ENCODE measurements at regions not wholly inside any gene's neighbourhood (a gene's known extent, or its start where the extent isn't known, plus 50 kb on each side); places are given as distances from the start of the nearest gene placed in this dataset.

- WGBS, 2 experiments (ENCODE audit: extremely low coverage in 2 of 2, insufficient read length in 1 of 2): 33% methylated on average over 1 of the region's 6 CpGs; no CpG with 5 or more reads in 1 of the 2 experiments
- no peak for ATAC-seq (ENCODE audit: low read depth)
- peaks cover 5% of the 10 kb centered on the region; the same call in 1 of the 2 replicates for H3K9me3 ChIP-seq (ENCODE audit: control insufficient read depth, insufficient read depth, low read length)
These were observed 323.1 kb downstream of the CDH26 start for GRCh38 chr20:60281295-60281694.

More at GRCh38 chr20:60281295-60281694, 323.1 kb downstream of the CDH26 start:
- dilution Hi-C loops (cut with HindIII; ENCODE audit: low sequenced_read_pairs, unreplicated experiment): no loop called here
- Histone ChIP-seq H4K8ac (ENCODE audit: low read depth in 2 of 2, low read length in 2 of 2) (no peak overlapping the region), H3K27me3 (ENCODE audit: control insufficient read depth, insufficient read depth, low read length) (no peaks in the 10 kb centered on the region), H3K18ac (ENCODE audit: low read depth, low read length) (no peak overlapping the region), H3K4me3 (ENCODE audit: insufficient read depth, low read depth, low read length) (no peak overlapping the region), H3K4me1 (ENCODE audit: control insufficient read depth, insufficient read depth, low read length) (no peaks in the 10 kb centered on the region), H3K4ac (ENCODE audit: low read depth, low read length) (no peak overlapping the region), H4K5ac (ENCODE audit: low read depth, low read length) (no peak overlapping the region), H2AK5ac (ENCODE audit: low read depth, low read length) (no peak overlapping the region), H2AFZ (replicated peaks; ENCODE audit: low read length, poor library complexity) (no peak overlapping the region), H2BK120ac (ENCODE audit: low read depth, low read length) (no peak overlapping the region), H2BK5ac (ENCODE audit: low read depth, low read length, poor library complexity, severe bottlenecking) (no peak overlapping the region), H3K79me1 (ENCODE audit: low read depth in 1 of 2, low read length in 2 of 2) (no peaks in the 10 kb centered on the region), H3K9me1 (ENCODE audit: insufficient read depth, low read length) (no peaks in the 10 kb centered on the region), H3K9ac (ENCODE audit: low read depth, low read length) (no peak overlapping the region), H3K4me2 (ENCODE audit: low read depth, low read length) (no peak overlapping the region), H3K14ac (replicated peaks; ENCODE audit: low read depth, low read length) (no peak overlapping the region), H3K56ac (ENCODE audit: extremely low read depth, insufficient read depth, low read length) (no peak overlapping the region), H4K91ac (ENCODE audit: insufficient read depth, low read depth, low read length) (no peak overlapping the region), H2BK20ac (ENCODE audit: low read depth, low read length) (no peak overlapping the region), H3K27ac (ENCODE audit: insufficient read depth, low read length) (no peak overlapping the region), H3K36me3 (ENCODE audit: control insufficient read depth, insufficient read depth, low read length) (no peaks in the 10 kb centered on the region), H2BK15ac (ENCODE audit: low read depth, low read length) (no peak overlapping the region), H3K23ac (ENCODE audit: low read depth, low read length) (no peak overlapping the region), H2AK9ac (replicated peaks; ENCODE audit: low read depth, low read length, poor library complexity) (no peak overlapping the region), H4K20me1 (ENCODE audit: insufficient read depth, low read length) (no peaks in the 10 kb centered on the region)
- TF ChIP-seq ELK1 (IDR thresholded peaks at IDR 0.05; ENCODE audit: borderline replicate concordance, low read depth, low read length): no peak
- CTCF ChIA-PET: no interaction called here
- no peak for DNase-seq
- no TSS peak for BruUV-seq (replicated peaks)
- intact Hi-C loops (cut with micrococcal nuclease): no loop called here
- POLR2A ChIA-PET (ENCODE audit: unreplicated experiment): no interaction called here
- in situ Hi-C loops (cut with MboI; ENCODE audit: low sequenced_read_pairs): no loop called here
